CD4-positive, alpha-beta T cell treated with Interleukin-12 subunit alpha and Interleukin-12 subunit beta, for 1 hour (primary cell): ENCODE measurements at regions not wholly inside any gene's neighbourhood (a gene's known extent, or its start where the extent isn't known, plus 50 kb on each side); places are given as distances from the start of the nearest gene placed in this dataset.
"Not testable (repeated sequence)": the region's sequence is repeated elsewhere in the genome, so short reads cannot be mapped to it uniquely, and the experiment has no call there.

Experiments used
- DNase-seq: peaks from one replicate; pipeline ENCODE4 v3.0.0-alpha.2; 2020

- DNase-seq = no peak
Observed at GRCh38 chr6:19892260-19892659, 55.1 kb downstream of the ID4 start.

DNA sequence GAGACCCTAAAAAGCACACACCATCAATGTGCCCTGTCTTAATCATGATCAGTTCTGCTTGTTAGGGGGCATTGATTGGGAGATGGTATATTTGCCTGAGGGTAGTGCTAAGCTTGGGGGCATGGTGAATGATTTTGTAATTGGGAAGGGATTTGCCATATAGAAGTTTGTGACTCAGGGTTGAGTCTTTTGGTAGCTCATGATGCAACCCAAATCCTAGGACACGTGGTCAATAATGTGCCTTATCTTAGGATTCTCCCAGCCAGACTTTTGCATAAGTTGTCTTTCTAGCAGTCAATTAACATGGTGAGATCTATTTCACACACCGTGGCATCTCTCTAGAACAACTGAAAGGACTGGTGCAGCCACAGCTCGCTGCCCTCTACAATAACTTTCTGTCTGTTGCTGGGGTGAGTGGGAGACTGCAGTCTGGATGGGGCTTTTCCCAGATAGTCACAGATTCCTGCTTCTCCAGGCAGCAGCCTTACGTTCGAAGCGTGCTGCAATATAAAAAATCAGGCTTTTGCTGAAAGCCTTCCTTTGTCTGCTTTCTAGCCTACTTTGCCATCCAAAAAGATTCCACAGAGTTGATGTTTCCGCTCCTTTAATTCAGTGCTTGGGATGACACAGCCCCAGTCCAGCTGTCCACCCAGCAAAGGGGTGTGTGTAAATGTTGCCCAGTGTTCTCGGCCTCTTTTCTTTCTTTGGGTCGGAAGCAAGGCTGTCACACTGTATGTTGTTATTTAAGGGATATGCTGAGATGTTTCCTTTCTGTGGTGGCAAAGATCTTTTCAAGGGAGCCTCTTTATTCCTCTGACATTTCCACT, 58.9 kb downstream of the ID4 start:
- DNase-seq = no peak

DNA sequence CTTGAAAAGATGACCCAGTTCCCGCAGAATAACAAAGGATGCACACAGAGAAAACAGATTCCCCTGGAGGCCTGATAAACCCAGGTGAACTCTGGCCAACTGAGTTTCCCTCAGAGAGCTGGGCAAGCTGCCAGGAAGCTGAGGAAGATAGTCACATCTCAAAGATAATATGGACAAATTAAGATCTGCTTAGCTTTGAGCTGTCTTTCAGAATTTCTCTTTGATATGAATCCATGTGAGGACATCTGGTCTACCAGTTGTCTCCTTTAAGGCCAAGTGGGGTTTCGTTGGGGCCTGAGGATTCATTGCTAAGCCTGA, 59.5 kb downstream of the ID4 start:
- no peak for DNase-seq

DNA sequence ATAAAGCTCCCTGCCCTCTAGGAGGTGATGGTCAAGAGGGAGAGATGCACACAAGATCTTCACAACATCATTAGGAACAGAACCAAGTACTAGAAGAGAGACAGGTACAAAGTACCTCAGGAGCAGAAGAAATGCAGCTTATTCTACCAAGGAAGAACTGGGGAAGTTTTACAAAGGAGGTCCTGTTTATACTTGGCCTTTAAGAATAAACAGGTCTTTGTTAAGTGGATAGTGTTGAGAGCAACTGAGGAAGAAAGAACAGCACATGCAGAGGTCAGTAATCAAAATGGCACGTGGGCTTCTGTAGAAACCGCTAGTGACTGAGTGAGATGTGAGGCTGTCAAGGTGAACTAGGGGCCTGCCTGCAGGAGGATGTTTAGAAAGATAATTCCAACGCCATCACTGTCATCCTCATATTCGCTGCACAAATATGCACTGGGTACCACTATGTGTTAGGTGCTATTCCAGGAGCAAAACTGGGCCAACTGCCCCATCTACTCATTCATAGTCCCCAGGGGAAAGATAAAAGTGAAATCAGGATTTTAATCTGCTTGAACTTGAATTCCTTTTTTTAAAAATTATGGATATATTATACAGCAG, 61.1 kb downstream of the ID4 start:
- no peak for DNase-seq

GRCh38 chr6:19902201-19902600, 65.0 kb downstream of the ID4 start:
- no peak for DNase-seq

- DNase-seq = not testable (repeated sequence)
Observed at GRCh38 chr6:19904408-19904807, 67.2 kb downstream of the ID4 start.

- DNase-seq = no peak
Observed at GRCh38 chr6:19905584-19905983, 68.4 kb downstream of the ID4 start.

- no peak for DNase-seq
Observed at GRCh38 chr6:19906171-19906570, 69.0 kb downstream of the ID4 start.

GRCh38 chr6:19911223-19911622, 74.1 kb downstream of the ID4 start:
- no peak for DNase-seq

GRCh38 chr6:19918436-19918835, 81.3 kb downstream of the ID4 start:
- DNase-seq = no peak

- no peak for DNase-seq
Observed at GRCh38 chr6:19921786-19922185, 84.6 kb downstream of the ID4 start.

DNA sequence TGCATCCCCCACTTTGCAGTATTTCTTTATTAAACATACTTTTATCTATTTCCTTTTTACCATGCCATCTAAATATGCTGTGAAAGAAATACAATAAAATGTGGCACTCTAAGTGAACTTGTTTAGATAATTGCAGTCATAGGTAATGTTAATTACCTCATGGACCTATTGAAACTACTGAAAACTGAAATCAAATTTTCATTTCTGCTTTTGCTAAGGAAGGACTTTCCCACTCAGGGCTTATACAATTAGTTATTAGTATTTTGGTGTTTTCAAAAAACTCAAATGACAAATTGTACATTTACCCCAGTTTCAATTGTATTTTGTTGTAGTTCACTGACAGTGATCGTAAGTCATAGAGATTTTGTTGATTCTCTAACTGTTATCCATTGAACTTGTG, 88.4 kb downstream of the ID4 start:
- DNase-seq = no peak

DNA sequence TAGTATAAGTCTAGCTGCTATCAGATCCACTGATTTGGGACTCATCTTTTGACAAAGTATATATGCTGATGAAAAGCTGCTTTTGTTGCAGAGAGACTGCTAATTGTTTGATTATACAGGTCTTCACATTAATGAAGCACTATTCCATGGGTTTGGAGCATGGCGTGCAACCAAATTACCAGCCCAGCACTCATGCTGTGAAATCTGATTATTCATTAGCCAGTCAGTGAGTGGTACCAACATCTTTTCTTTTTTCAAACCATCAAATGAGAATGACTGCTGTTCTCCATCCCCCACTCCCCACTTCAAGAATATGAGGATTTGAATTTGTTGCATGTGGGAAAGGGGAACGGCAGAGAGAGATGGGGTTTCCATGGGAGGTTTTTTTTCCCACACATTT, 91.3 kb downstream of the ID4 start:
- no peak for DNase-seq

DNA sequence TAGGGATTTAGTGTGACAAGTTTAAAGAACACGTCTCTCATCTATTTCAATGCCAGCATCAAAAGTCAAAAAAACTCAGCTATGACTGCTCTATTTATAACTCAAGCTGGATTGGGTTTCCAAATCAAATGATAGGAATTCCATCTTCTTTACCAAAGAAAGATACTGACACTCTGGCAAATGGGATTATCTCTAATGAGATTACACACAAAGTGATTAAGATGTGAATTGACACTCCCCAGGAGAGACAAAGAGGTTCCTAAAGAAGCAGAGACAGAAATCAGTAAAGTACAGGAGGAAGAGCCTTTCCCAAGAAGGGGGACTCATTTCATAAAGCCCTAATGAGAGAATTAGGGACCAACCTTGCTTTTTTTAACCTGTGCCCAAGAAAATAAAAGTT, 92.1 kb downstream of the ID4 start:
- DNase-seq = no peak

GRCh38 chr6:19934996-19935591, 97.9 kb downstream of the ID4 start:
- no peak for DNase-seq

DNA sequence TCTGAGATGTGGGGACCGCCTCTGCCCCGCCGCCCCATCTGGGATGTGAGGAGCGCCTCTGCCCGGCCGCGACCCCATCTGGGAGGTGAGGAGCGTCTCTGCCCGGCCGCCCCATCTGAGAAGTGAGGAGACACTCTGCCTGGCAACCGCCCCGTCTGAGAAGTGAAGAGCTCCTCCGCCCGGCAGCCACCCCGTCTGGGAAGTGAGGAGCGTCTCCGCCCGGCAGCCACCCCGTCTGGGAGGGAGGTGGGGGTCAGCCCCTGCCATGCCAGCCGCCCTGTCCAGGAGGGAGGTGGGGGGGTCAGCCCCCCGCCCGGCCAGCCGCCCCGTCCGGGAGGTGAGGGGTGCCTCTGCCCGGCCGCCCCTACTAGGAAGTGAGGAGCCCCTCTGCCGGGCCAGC, 102.2 kb downstream of the ID4 start:
- DNase-seq = not testable (repeated sequence)

DNA sequence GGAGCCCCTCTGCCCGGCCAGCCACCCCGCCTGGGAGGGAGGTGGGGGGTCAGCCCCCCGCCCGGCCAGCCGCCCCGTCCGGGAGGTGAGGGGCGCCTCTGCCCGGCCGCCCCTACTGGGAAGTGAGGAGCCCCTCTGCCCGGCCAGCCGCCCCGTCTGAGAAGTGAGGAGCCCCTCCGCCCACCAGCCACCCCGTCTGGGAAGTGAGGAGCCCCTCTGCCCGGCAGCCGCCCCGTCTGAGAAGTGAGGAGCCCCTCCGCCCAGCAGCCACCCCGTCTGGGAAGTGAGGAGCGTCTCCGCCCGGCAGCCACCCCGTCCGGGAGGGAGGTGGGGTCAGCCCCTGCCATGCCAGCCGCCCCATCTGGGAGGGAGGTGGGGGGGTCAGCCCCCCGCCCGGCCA, 102.8 kb downstream of the ID4 start:
- DNase-seq = not testable (repeated sequence)

GRCh38 chr6:19943042-19943441, 105.9 kb downstream of the ID4 start:
- no peak for DNase-seq

DNA sequence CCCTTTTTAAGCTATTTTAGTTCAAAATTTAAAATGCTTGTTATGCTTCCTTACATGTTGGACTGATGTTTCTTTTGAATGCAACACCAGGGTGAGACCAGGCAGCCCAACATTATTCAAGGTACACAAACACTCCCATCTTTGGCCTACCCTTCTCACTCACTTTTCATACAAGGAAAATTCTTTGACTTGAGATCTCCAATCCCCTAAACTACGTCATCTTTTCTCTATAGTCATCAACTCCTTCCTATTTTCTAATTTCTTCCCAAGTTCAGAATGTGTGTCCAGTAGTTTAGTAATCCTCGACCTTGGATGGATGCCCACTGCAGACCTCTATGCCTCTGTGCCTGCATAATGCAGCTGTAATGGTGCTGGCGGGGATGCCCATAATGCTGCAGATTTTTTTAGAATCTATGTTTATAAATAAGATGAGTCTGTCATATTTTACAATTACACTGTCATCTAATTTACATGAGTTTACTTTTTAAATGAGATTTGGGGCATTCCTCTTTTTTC, 108.7 kb downstream of the ID4 start:
- DNase-seq = no peak

GRCh38 chr6:19949155-19949554, 112.0 kb downstream of the ID4 start:
- no peak for DNase-seq

DNA sequence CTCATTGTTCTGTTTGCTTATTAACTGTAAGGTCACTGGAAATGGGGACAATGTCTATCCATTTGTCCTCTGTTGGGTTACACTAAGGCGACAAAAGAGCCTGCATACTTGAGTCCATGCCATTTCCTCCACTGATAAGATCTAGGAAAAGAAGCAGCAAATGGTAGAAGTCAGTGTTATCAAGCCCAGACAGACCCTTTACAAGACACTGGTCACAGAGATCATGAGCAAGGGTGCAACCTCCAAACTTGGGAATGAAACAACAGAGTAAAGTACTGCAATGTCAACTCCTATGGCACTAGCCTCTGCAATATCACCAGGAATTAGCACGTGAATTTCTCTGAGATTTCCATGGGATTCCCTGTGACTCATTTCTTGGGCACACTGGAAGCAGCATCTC, 126.9 kb downstream of the ID4 start:
- no peak for DNase-seq

DNA sequence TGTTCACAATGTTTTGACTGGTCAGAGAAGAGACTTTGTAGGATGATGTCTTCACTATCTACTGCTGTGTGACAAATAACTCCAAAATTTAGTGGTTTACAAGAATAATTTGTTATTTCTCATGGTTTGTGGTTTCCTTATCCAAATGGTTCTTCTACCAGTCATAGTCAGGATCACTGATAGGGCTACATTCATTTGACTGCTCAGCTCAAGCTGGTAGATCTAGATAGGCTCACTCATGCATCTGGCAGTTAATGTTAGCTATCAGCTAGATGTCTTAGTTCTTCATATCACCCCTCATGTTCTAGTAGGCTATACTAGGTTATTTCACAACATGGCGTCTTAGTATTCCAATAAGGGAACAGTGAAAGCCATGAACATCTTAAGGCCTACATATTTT, 131.0 kb downstream of the ID4 start:
- DNase-seq = no peak

GRCh38 chr6:19972221-19972620, 135.1 kb downstream of the ID4 start:
- no peak for DNase-seq

GRCh38 chr6:19976411-19977129, 139.4 kb downstream of the ID4 start:
- no peak for DNase-seq
